HepG2 (cell line): ENCODE measurements at regions not wholly inside any gene's neighbourhood (a gene's known extent, or its start where the extent isn't known, plus 50 kb on each side); places are given as distances from the start of the nearest gene placed in this dataset.

Experiments used
- ATAC-seq: fragments of 200-7000 bp; cut with Tn5 transposase; 3 replicates; pipeline ENCODE4 v1.9.1; 2020; ENCODE audit warnings: mild to moderate bottlenecking, moderate library complexity
- BruUV-seq: library from RNA; stranded (reverse); fragments of 400-500 nt; replicated peaks from 2 replicates; lab custom pipeline; 2021; lab: Mats Ljungman, UMichigan
- CTCF ChIA-PET: fragments of 300-600 bp; formaldehyde crosslinking; extraction: SDS; loops from one replicate; lab custom pipeline; 2021; ENCODE audit warnings: low total read pairs, inconsistent platforms, low intra/inter-chr PET ratio; lab: Yijun Ruan, JAX
- POLR2A ChIA-PET: fragments of 350-600 bp; sonication (Branson Sonifier 250); formaldehyde crosslinking; loops from one replicate; lab custom pipeline; 2020; ENCODE audit warnings: antibody characterized with exemption, inconsistent platforms; lab: Yijun Ruan, JAX
- DNase-seq: peaks from one replicate; pipeline ENCODE4 v3.0.0-alpha.2; 2015; ENCODE audit warnings: low spot score
- FAIRE-seq: peaks from 3 replicates; lab custom pipeline; 2011; peaks lifted over from hg19 to GRCh38; lab: Jason Lieb, UNC
- H2AFZ ChIP-seq: one replicate; pipeline ENCODE4 v1.6.1; 2011; ENCODE audit warnings: low read length, inconsistent platforms
- H3K27ac ChIP-seq: fragments of 300-600 bp; 3 replicates; pipeline ENCODE4 v1.8.0; 2011; ENCODE audit warnings: mixed run types, mild to moderate bottlenecking, mixed read lengths, low read length, inconsistent platforms; ENCODE audit not compliant: insufficient read depth; ENCODE audit errors: extremely low read length
- H3K27me3 ChIP-seq, 2 experiments: fragments of 200-600 bp in 1 of 2; 2 replicates in 1 of 2; 3 replicates in 1 of 2; pipeline versions ENCODE4 v1.6.0 to v1.8.0; 2011; ENCODE audit warnings: low read length in 2 of 2, mild to moderate bottlenecking in 2 of 2, moderate library complexity in 2 of 2, inconsistent platforms in 1 of 2; ENCODE audit not compliant: insufficient read depth in 2 of 2, control insufficient read depth in 1 of 2
- H3K36me3 ChIP-seq, 2 experiments: fragments of 200-600 bp in 1 of 2; replicated peaks in 1 of 2; 2 replicates in 1 of 2; 3 replicates in 1 of 2; pipeline versions ENCODE4 v1.5.1 to v1.8.0; 2011; ENCODE audit warnings: low read length in 2 of 2, inconsistent platforms in 1 of 2; ENCODE audit not compliant: insufficient read depth in 2 of 2, control insufficient read depth in 1 of 2
- H3K4me1 ChIP-seq: 2 replicates; pipeline ENCODE4 v1.5.1; 2012; ENCODE audit warnings: low read length, inconsistent platforms; ENCODE audit not compliant: insufficient read depth
- H3K4me2 ChIP-seq: 2 replicates; pipeline ENCODE4 v1.6.0; 2011; ENCODE audit warnings: low read depth, low read length, inconsistent platforms
- H3K4me3 ChIP-seq, 3 experiments: fragments of 200-600 bp in 1 of 3; sonication (generic), shearing (Covaris generic) in 1 of 3; replicated peaks in 1 of 3; 2 replicates each; pipeline ENCODE4 v1.5.1; 2011 to 2016; ENCODE audit warnings: low read length in 3 of 3, inconsistent platforms in 2 of 3, low read depth in 2 of 3, mild to moderate bottlenecking in 2 of 3, control low read depth in 1 of 3, mixed read lengths in 1 of 3; ENCODE audit not compliant: insufficient read depth in 1 of 3
- H3K79me2 ChIP-seq: one replicate; pipeline ENCODE4 v1.6.1; 2011; ENCODE audit warnings: low read length, inconsistent platforms; ENCODE audit not compliant: insufficient read depth
- H3K9ac ChIP-seq: 2 replicates; pipeline ENCODE4 v1.6.0; 2011; ENCODE audit warnings: mild to moderate bottlenecking, low read depth, low read length, inconsistent platforms; ENCODE audit not compliant: insufficient read depth
- H3K9me3 ChIP-seq: 2 replicates; pipeline ENCODE4 v1.5.1; 2012; ENCODE audit warnings: mild to moderate bottlenecking, low read length
- H4K20me1 ChIP-seq: 2 replicates; pipeline ENCODE4 v1.6.0; 2011; ENCODE audit warnings: inconsistent platforms, mild to moderate bottlenecking, low read length, moderate library complexity; ENCODE audit not compliant: insufficient read depth
- ATAD3A ChIP-seq: sonication (generic); formaldehyde crosslinking; IDR thresholded peaks from 2 replicates; pipeline ENCODE4 v1.4.0; 2020; ENCODE audit warnings: missing genetic modification reagents
- ATRX ChIP-seq: sonication (generic); formaldehyde crosslinking; IDR thresholded peaks from 2 replicates; pipeline ENCODE4 v1.4.0; 2020; ENCODE audit warnings: missing genetic modification reagents, borderline replicate concordance
- BATF2 ChIP-seq: sonication (generic); formaldehyde crosslinking; IDR thresholded peaks from 2 replicates; pipeline ENCODE4 v1.8.0; 2022; ENCODE audit warnings: mild to moderate bottlenecking, missing genetic modification reagents, moderate library complexity
- CEBPG ChIP-seq: IDR thresholded peaks from 2 replicates; pipeline ENCODE4 v1.6.1; 2016
- DNMT3B ChIP-seq: conservative IDR thresholded peaks from 2 replicates; pipeline ENCODE4 v1.6.1; 2016; ENCODE audit warnings: missing biosample characterization, control low read depth
- ERF ChIP-seq: IDR thresholded peaks from 2 replicates; pipeline ENCODE4 v1.6.1; 2018; ENCODE audit warnings: missing biosample characterization, missing genetic modification reagents
- KAT8 ChIP-seq: IDR thresholded peaks from 2 replicates; pipeline ENCODE4 v1.6.1; 2016; ENCODE audit warnings: missing genetic modification reagents, missing compliant biosample characterization
- ZBTB34 ChIP-seq: sonication (generic); formaldehyde crosslinking; IDR thresholded peaks from 2 replicates; pipeline ENCODE4 v1.8.0; 2022; ENCODE audit warnings: mild to moderate bottlenecking, missing genetic modification reagents
- ZEB1 ChIP-seq: IDR thresholded peaks from 2 replicates; pipeline ENCODE4 v1.6.1; 2012; ENCODE audit warnings: mild to moderate bottlenecking, low read depth, inconsistent platforms; ENCODE audit not compliant: insufficient replicate concordance
- ZIK1 ChIP-seq: sonication (generic); formaldehyde crosslinking; IDR thresholded peaks from 2 replicates; pipeline ENCODE4 v1.5.0; 2020; ENCODE audit warnings: mild to moderate bottlenecking, low read depth, missing genetic modification reagents, borderline replicate concordance
- ZNF143 ChIP-seq: sonication (generic); formaldehyde crosslinking; IDR thresholded peaks from 2 replicates; pipeline ENCODE4 v1.4.0; 2020; ENCODE audit warnings: missing genetic modification reagents
- ZNF441 ChIP-seq: sonication (generic); formaldehyde crosslinking; IDR thresholded peaks from 2 replicates; pipeline ENCODE4 v1.7.0; 2021; ENCODE audit warnings: missing genetic modification reagents, borderline replicate concordance
- ZNF652 ChIP-seq: IDR thresholded peaks from 2 replicates; pipeline ENCODE4 v1.6.1; 2016; ENCODE audit warnings: low read depth, borderline replicate concordance
- ZNF75D ChIP-seq: sonication (generic); formaldehyde crosslinking; IDR thresholded peaks from 2 replicates; pipeline ENCODE4 v1.8.1; 2023; ENCODE audit warnings: missing genetic modification reagents, mild to moderate bottlenecking, borderline replicate concordance
- WGBS: methylation state at CpG from one replicate; pipeline ENCODE4 v1.1.6; 2017; ENCODE audit warnings: low lambda C conversion rate; 5-methylcytosine and 5-hydroxymethylcytosine counted together
- in situ Hi-C: cut with HindIII; loops from 2 replicates; pipeline ENCODE4 v1.10.0; 2017; ENCODE audit warnings: low pct_unique_long_range_greater_than_20kb; ENCODE audit not compliant: extremely low pct_ligation_motif_present
- intact Hi-C: fragments of 100-400 bp; cut with micrococcal nuclease; formaldehyde crosslinking; loops from one replicate; pipeline ENCODE4 v1.10.0; 2022; ENCODE audit not compliant: unreplicated experiment
- TF ChIP-seq, protein P1 (sequence below): IDR thresholded peaks from 2 replicates; pipeline ENCODE4 v1.6.1; 2016; ENCODE audit warnings: low read depth, missing genetic modification reagents, missing compliant biosample characterization
- TF ChIP-seq, protein P2 (sequence below): sonication (generic); formaldehyde crosslinking; IDR thresholded peaks from 2 replicates; pipeline ENCODE4 v1.5.0; 2020; ENCODE audit warnings: mild to moderate bottlenecking, missing genetic modification reagents

DNA sequence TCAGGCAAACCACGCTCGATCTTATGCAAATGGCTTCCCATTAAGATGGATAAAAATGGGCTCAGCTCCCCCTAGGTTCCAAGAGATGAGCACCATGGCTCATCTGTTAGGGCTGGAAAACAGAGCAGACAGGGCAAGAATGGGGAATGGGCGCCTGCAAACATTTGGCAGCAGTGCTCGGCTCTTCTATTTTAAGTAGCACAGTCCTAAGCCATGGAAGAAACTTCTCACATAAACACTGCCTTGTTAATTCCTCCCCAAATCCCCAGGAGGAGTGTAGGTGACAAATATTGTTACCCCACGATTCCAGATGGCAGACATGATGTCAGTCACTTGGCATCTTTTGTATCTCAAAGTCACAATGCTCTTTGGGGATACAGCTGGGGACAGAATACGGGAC, 221.8 kb downstream of the ICE1 start:
- Histone ChIP-seq H3K4me3 (no peak overlapping the region), H4K20me1 (no peaks in the 10 kb centered on the region), H3K4me2 (no peak overlapping the region), H2AFZ (no peak overlapping the region), H3K9me3 (no peaks in the 10 kb centered on the region), H3K27ac (no peak overlapping the region), H3K27me3 (peaks cover 1 to 13% of the 10 kb centered on the region in 2 experiments; a peak in 2 of 5 replicates), H3K9ac (no peak overlapping the region), H3K36me3 (no peaks in the 10 kb centered on the region), H3K4me1 (no peaks in the 10 kb centered on the region), H3K79me2 (no peaks in the 10 kb centered on the region)
- CTCF ChIA-PET, result no interaction called here
- WGBS, result 4% methylated on average over 6 of the region's 6 CpGs
- POLR2A ChIA-PET, result no interaction called here
- DNase-seq (no peak), ATAC-seq (no peak), FAIRE-seq (no peak)
- in situ Hi-C loops (no loop called here), intact Hi-C loops (no loop called here)
- TF ChIP-seq ZNF143 (CRISPR knock-in tag) (no peak), ATAD3A (CRISPR knock-in tag) (no peak), ZEB1 (no peak), DNMT3B (no peak), ZBTB34 (CRISPR knock-in tag) (no peak), CEBPG (CRISPR knock-in tag) (no peak), ERF (CRISPR knock-in tag) (no peak), ZNF75D (CRISPR knock-in tag) (no peak), ZIK1 (CRISPR knock-in tag) (no peak), ZNF441 (CRISPR knock-in tag) (no peak), KAT8 (CRISPR knock-in tag) (no peak), ZNF652 (CRISPR knock-in tag) (no peak), ATRX (CRISPR knock-in tag) (no peak), BATF2 (CRISPR knock-in tag) (no peak)
- TF ChIP-seq, protein P1, sequence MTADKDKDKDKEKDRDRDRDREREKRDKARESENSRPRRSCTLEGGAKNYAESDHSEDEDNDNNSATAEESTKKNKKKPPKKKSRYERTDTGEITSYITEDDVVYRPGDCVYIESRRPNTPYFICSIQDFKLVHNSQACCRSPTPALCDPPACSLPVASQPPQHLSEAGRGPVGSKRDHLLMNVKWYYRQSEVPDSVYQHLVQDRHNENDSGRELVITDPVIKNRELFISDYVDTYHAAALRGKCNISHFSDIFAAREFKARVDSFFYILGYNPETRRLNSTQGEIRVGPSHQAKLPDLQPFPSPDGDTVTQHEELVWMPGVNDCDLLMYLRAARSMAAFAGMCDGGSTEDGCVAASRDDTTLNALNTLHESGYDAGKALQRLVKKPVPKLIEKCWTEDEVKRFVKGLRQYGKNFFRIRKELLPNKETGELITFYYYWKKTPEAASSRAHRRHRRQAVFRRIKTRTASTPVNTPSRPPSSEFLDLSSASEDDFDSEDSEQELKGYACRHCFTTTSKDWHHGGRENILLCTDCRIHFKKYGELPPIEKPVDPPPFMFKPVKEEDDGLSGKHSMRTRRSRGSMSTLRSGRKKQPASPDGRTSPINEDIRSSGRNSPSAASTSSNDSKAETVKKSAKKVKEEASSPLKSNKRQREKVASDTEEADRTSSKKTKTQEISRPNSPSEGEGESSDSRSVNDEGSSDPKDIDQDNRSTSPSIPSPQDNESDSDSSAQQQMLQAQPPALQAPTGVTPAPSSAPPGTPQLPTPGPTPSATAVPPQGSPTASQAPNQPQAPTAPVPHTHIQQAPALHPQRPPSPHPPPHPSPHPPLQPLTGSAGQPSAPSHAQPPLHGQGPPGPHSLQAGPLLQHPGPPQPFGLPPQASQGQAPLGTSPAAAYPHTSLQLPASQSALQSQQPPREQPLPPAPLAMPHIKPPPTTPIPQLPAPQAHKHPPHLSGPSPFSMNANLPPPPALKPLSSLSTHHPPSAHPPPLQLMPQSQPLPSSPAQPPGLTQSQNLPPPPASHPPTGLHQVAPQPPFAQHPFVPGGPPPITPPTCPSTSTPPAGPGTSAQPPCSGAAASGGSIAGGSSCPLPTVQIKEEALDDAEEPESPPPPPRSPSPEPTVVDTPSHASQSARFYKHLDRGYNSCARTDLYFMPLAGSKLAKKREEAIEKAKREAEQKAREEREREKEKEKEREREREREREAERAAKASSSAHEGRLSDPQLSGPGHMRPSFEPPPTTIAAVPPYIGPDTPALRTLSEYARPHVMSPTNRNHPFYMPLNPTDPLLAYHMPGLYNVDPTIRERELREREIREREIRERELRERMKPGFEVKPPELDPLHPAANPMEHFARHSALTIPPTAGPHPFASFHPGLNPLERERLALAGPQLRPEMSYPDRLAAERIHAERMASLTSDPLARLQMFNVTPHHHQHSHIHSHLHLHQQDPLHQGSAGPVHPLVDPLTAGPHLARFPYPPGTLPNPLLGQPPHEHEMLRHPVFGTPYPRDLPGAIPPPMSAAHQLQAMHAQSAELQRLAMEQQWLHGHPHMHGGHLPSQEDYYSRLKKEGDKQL, result no peak
- TF ChIP-seq, protein P2, sequence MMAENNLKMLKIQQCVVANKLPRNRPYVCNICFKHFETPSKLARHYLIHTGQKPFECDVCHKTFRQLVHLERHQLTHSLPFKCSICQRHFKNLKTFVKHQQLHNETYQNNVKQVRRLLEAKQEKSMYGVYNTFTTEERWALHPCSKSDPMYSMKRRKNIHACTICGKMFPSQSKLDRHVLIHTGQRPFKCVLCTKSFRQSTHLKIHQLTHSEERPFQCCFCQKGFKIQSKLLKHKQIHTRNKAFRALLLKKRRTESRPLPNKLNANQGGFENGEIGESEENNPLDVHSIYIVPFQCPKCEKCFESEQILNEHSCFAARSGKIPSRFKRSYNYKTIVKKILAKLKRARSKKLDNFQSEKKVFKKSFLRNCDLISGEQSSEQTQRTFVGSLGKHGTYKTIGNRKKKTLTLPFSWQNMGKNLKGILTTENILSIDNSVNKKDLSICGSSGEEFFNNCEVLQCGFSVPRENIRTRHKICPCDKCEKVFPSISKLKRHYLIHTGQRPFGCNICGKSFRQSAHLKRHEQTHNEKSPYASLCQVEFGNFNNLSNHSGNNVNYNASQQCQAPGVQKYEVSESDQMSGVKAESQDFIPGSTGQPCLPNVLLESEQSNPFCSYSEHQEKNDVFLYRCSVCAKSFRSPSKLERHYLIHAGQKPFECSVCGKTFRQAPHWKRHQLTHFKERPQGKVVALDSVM (CRISPR knock-in tag), result no peak
- BruUV-seq, result no TSS peak
